GM23248 (cell line): ENCODE measurements at regions not wholly inside any gene's neighbourhood (a gene's known extent, or its start where the extent isn't known, plus 50 kb on each side); places are given as distances from the start of the nearest gene placed in this dataset.

Experiments
- EZH2 ChIP-seq: fragments of 200-600 bp; sonication (generic); IDR thresholded peaks from 2 replicates; pipeline ENCODE4 v1.6.1; 2018; ENCODE audit warnings: antibody characterized with exemption, mild to moderate bottlenecking; ENCODE audit not compliant: insufficient read depth, poor library complexity, severe bottlenecking
- EZH2phosphoT487 ChIP-seq: fragments of 200-600 bp; sonication (generic); IDR thresholded peaks from 2 replicates; pipeline ENCODE4 v1.6.1; 2018; ENCODE audit warnings: antibody characterized with exemption, moderate library complexity, mild to moderate bottlenecking, low read depth; ENCODE audit not compliant: insufficient read depth

DNA sequence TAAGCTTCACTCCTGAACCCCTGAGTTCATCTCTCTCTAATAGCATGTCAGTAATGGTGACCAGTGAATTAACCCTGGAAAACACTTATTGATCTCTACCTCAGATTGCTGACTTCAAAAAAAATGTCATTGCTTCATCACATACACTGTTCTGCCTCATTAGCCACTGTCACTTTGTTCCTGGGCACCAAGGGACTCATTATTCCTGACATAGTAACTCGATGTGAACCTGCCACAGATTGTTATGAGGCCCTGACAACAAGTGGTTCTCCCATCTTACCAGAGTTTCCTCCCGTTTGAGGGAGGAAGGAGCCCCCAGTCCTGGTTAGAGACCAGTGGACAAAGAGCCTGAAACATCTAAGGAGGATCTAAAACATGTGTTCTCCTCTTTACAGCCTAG is 403.3 kb upstream of the SMIM21 start:
- no peak for TF ChIP-seq EZH2
- TF ChIP-seq EZH2phosphoT487: no peak
